OCI-LY3 (cell line): ENCODE measurements at regions not wholly inside any gene's neighbourhood (a gene's known extent, or its start where the extent isn't known, plus 50 kb on each side); places are given as distances from the start of the nearest gene placed in this dataset.

Experiments
- CTCF ChIP-seq: fragments of 200-600, 300-600 bp; sonication (generic); IDR thresholded peaks from 2 replicates; pipeline ENCODE4 v1.5.1; 2014; ENCODE audit warnings: antibody characterized with exemption, low read length, low read depth
- EZH2phosphoT487 ChIP-seq: fragments of 200-600 bp; shearing (Covaris generic); IDR thresholded peaks from 2 replicates; pipeline ENCODE4 v1.6.1; 2018; ENCODE audit warnings: antibody characterized with exemption, mixed run types, low read depth

GRCh38 chr5:99386406-99387077, 457.7 kb upstream of the CHD1 start:
- TF ChIP-seq CTCF: no peak
- TF ChIP-seq EZH2phosphoT487: no peak
